H9 (cell line): ENCODE measurements at regions not wholly inside any gene's neighbourhood (a gene's known extent, or its start where the extent isn't known, plus 50 kb on each side); places are given as distances from the start of the nearest gene placed in this dataset.

Experiments
- DNase-seq: peaks from one replicate; pipeline ENCODE4 v3.0.0-alpha.2; 2017
- H2AFZ ChIP-seq: one replicate; pipeline ENCODE4 v1.6.1; 2013; ENCODE audit warnings: mild to moderate bottlenecking, low read length, control low read depth, moderate library complexity
- H2AK5ac ChIP-seq: 2 replicates; pipeline ENCODE4 v1.6.1; 2013; ENCODE audit warnings: low read length, control low read depth, mixed read lengths; ENCODE audit not compliant: insufficient read length
- H2BK120ac ChIP-seq: one replicate; pipeline ENCODE4 v1.6.1; 2013; ENCODE audit warnings: low read depth, mild to moderate bottlenecking, low read length, control low read depth, inconsistent platforms; ENCODE audit not compliant: poor library complexity, severe bottlenecking
- H2BK12ac ChIP-seq: 2 replicates; pipeline ENCODE4 v1.6.1; 2013; ENCODE audit warnings: low read length, control low read depth, mixed read lengths, low read depth; ENCODE audit not compliant: insufficient read length
- H2BK15ac ChIP-seq: 2 replicates; pipeline ENCODE4 v1.6.1; 2013; ENCODE audit warnings: low read depth, low read length, control low read depth
- H2BK20ac ChIP-seq: one replicate; pipeline ENCODE4 v1.6.1; 2013; ENCODE audit warnings: low read depth, mild to moderate bottlenecking, low read length, control low read depth, inconsistent platforms; ENCODE audit not compliant: poor library complexity, severe bottlenecking
- H2BK5ac ChIP-seq: 2 replicates; pipeline ENCODE4 v1.6.1; 2013; ENCODE audit warnings: low read length, control low read depth, mixed read lengths; ENCODE audit not compliant: insufficient read length
- H3K14ac ChIP-seq: 2 replicates; pipeline ENCODE4 v1.6.1; 2013; ENCODE audit warnings: low read length, control low read depth; ENCODE audit not compliant: insufficient read depth
- H3K18ac ChIP-seq: 2 replicates; pipeline ENCODE4 v1.6.1; 2013; ENCODE audit warnings: low read depth, mild to moderate bottlenecking, mixed read lengths, low read length, control low read depth; ENCODE audit not compliant: insufficient read length
- H3K23ac ChIP-seq: 2 replicates; pipeline ENCODE4 v1.6.1; 2013; ENCODE audit warnings: low read length, control low read depth, mixed read lengths, low read depth; ENCODE audit not compliant: insufficient read length
- H3K23me2 ChIP-seq: 2 replicates; pipeline ENCODE4 v1.6.1; 2013; ENCODE audit warnings: low read depth, mild to moderate bottlenecking, mixed read lengths, low read length, control low read depth; ENCODE audit not compliant: insufficient read length, poor library complexity, severe bottlenecking
- H3K27ac ChIP-seq: 2 replicates; pipeline ENCODE4 v1.5.1; 2013; ENCODE audit warnings: low read length, control low read depth, mixed read lengths, low read depth; ENCODE audit not compliant: insufficient read length
- H3K27me3 ChIP-seq: 2 replicates; pipeline ENCODE4 v1.6.1; 2013; ENCODE audit warnings: low read length, control low read depth, inconsistent platforms; ENCODE audit not compliant: insufficient read depth
- H3K4ac ChIP-seq: 2 replicates; pipeline ENCODE4 v1.6.1; 2013; ENCODE audit warnings: low read depth, mild to moderate bottlenecking, control low read depth, inconsistent platforms, low read length, moderate library complexity
- H3K4me1 ChIP-seq: 2 replicates; pipeline ENCODE4 v1.6.1; 2013; ENCODE audit warnings: low read length, control low read depth, inconsistent platforms; ENCODE audit not compliant: insufficient read depth
- H3K4me2 ChIP-seq: 2 replicates; pipeline ENCODE4 v1.6.1; 2013; ENCODE audit warnings: low read length, control low read depth, mixed read lengths; ENCODE audit not compliant: insufficient read length, insufficient read depth
- H3K56ac ChIP-seq: 2 replicates; pipeline ENCODE4 v1.6.1; 2013; ENCODE audit warnings: low read depth, mild to moderate bottlenecking, mixed read lengths, low read length, control low read depth; ENCODE audit not compliant: insufficient read length
- H3K79me1 ChIP-seq: 2 replicates; pipeline ENCODE4 v1.6.1; 2013; ENCODE audit warnings: low read depth, mild to moderate bottlenecking, moderate library complexity, low read length, control low read depth, inconsistent platforms; ENCODE audit not compliant: insufficient read depth, poor library complexity, severe bottlenecking
- H3K79me2 ChIP-seq: 2 replicates; pipeline ENCODE4 v1.6.1; 2013; ENCODE audit warnings: low read length, control low read depth, inconsistent platforms; ENCODE audit not compliant: insufficient read depth
- H3K9ac ChIP-seq: 2 replicates; pipeline ENCODE4 v1.6.1; 2013; ENCODE audit warnings: low read length, control low read depth, mixed read lengths; ENCODE audit not compliant: insufficient read length; ENCODE audit errors: extremely low read depth
- H3K9me3 ChIP-seq: one replicate; pipeline ENCODE4 v1.6.1; 2013; ENCODE audit warnings: low read depth, low read length, inconsistent platforms; ENCODE audit not compliant: control insufficient read depth
- H3T11ph ChIP-seq: one replicate; pipeline ENCODE4 v1.6.1; 2013; ENCODE audit warnings: mild to moderate bottlenecking, low read length, control low read depth, inconsistent platforms
- H4K20me1 ChIP-seq: one replicate; pipeline ENCODE4 v1.6.1; 2013; ENCODE audit not compliant: control insufficient read depth, insufficient read length, insufficient read depth
- H4K5ac ChIP-seq: 2 replicates; pipeline ENCODE4 v1.6.1; 2013; ENCODE audit warnings: low read depth, mild to moderate bottlenecking, mixed read lengths, low read length, control low read depth; ENCODE audit not compliant: insufficient read length
- H4K8ac ChIP-seq: replicated peaks from 2 replicates; pipeline ENCODE4 v1.6.1; 2013; ENCODE audit warnings: low read length, control low read depth, mixed read lengths, low read depth; ENCODE audit not compliant: insufficient read length
- H4K91ac ChIP-seq: 2 replicates; pipeline ENCODE4 v1.6.1; 2013; ENCODE audit warnings: low read depth, mild to moderate bottlenecking, moderate library complexity, mixed read lengths, low read length, control low read depth; ENCODE audit not compliant: insufficient read length
- H3K27ac Mint-ChIP-seq, 3 experiments: 2 replicates in 2 of 3; 3 replicates in 1 of 3; pipeline ENCODE4 v1.8.0; 2020 to 2021; ENCODE audit warnings: mixed read lengths in 3 of 3, mild to moderate bottlenecking in 1 of 3, moderate library complexity in 1 of 3
- H3K27me3 Mint-ChIP-seq: 2 replicates; pipeline ENCODE4 v1.8.0; 2021; ENCODE audit warnings: low read depth, mild to moderate bottlenecking, moderate library complexity, mixed read lengths
- H3K36me3 Mint-ChIP-seq, 3 experiments: 2 replicates in 2 of 3; 3 replicates in 1 of 3; pipeline ENCODE4 v1.8.0; 2020 to 2021; ENCODE audit warnings: low read depth in 3 of 3, mixed read lengths in 3 of 3; ENCODE audit not compliant: insufficient read depth in 1 of 3
- H3K4me1 Mint-ChIP-seq, 2 experiments: 2 replicates each; pipeline ENCODE4 v1.8.0; 2020; ENCODE audit warnings: mixed read lengths in 2 of 2
- H3K4me3 Mint-ChIP-seq, 2 experiments: 2 replicates in 1 of 2; 3 replicates in 1 of 2; pipeline ENCODE4 v1.8.0; 2020 to 2021; ENCODE audit warnings: mild to moderate bottlenecking in 2 of 2, mixed read lengths in 2 of 2, moderate library complexity in 1 of 2
- H3K9me3 Mint-ChIP-seq, 2 experiments: 2 replicates in 1 of 2; 3 replicates in 1 of 2; pipeline ENCODE4 v1.8.0; 2020; ENCODE audit warnings: mild to moderate bottlenecking in 2 of 2, mixed read lengths in 2 of 2, moderate library complexity in 1 of 2
- CTCF ChIP-seq: fragments of 200-600 bp; sonication (generic); conservative IDR thresholded peaks from 3 replicates; pipeline ENCODE4 v1.8.0; 2021; ENCODE audit warnings: antibody characterized with exemption, mild to moderate bottlenecking

GRCh38 chr21:27220416-27220815, 253.5 kb upstream of the ADAMTS5 start:
- TF ChIP-seq CTCF, result no peak
- Histone ChIP-seq H3K27me3 (no peaks in the 10 kb centered on the region), H4K5ac (no peak overlapping the region)

More at GRCh38 chr21:27220416-27220815, 253.5 kb upstream of the ADAMTS5 start:
- Histone ChIP-seq H3K14ac (no peak overlapping the region), H2BK15ac (no peak overlapping the region), H2AFZ (no peak overlapping the region), H2BK12ac (no peak overlapping the region), H4K91ac (no peak overlapping the region), H3K23me2 (no peaks in the 10 kb centered on the region), H3K4me1 (no peaks in the 10 kb centered on the region; the same call in 1 of the 2 replicates), H4K20me1 (no peaks in the 10 kb centered on the region), H3K4ac (no peak overlapping the region), H2AK5ac (no peak overlapping the region), H3K4me2 (no peak overlapping the region), H3K27ac (no peak overlapping the region), H3K18ac (no peak overlapping the region), H3K23ac (no peak overlapping the region), H2BK20ac (no peak overlapping the region), H3K79me1 (no peaks in the 10 kb centered on the region), H3T11ph (no peak overlapping the region), H4K8ac (no peak overlapping the region), H3K56ac (no peak overlapping the region), H2BK120ac (no peak overlapping the region), H3K9me3 (no peaks in the 10 kb centered on the region), H3K79me2 (no peaks in the 10 kb centered on the region), H3K9ac (no peak overlapping the region), H2BK5ac (no peak overlapping the region)
- no peaks in the 10 kb centered on the region for H3K9me3 Mint-ChIP-seq
- peaks cover 9 to 18% of the 10 kb centered on the region in 2 experiments for H3K4me1 Mint-ChIP-seq
- no peaks in the 10 kb centered on the region for H3K36me3 Mint-ChIP-seq
- no peaks in the 10 kb centered on the region; the same call in 1 of the 2 replicates for H3K27me3 Mint-ChIP-seq
- no peak overlapping the region for H3K4me3 Mint-ChIP-seq
- DNase-seq, result no peak
- H3K27ac Mint-ChIP-seq, result no peak overlapping the region
